GM23338 (cell line): ENCODE measurements at regions not wholly inside any gene's neighbourhood (a gene's known extent, or its start where the extent isn't known, plus 50 kb on each side); places are given as distances from the start of the nearest gene placed in this dataset.
"Not testable (repeated sequence)": the region's sequence is repeated elsewhere in the genome, so short reads cannot be mapped to it uniquely, and the experiment has no call there.

Experiments used
- CREB1 ChIP-seq: fragments of 250-450 bp; sonication (Bioruptor Pico); IDR thresholded peaks from 2 replicates; pipeline ENCODE4 v1.5.0; 2020; ENCODE audit warnings: low read depth, mild to moderate bottlenecking, moderate library complexity
- EZH2 ChIP-seq: fragments of 200-600 bp; sonication (generic); IDR thresholded peaks from one replicate; pipeline ENCODE4 v1.8.0; 2017; ENCODE audit warnings: antibody characterized with exemption, mild to moderate bottlenecking, low read depth; ENCODE audit not compliant: unreplicated experiment
- EZH2phosphoT487 ChIP-seq: fragments of 200-600 bp; sonication (generic); IDR thresholded peaks from one replicate; pipeline ENCODE4 v1.8.1; 2018; ENCODE audit warnings: antibody characterized with exemption; ENCODE audit not compliant: unreplicated experiment
- NANOG ChIP-seq: IDR thresholded peaks from 2 replicates; pipeline ENCODE4 v1.6.1; 2016; ENCODE audit warnings: antibody characterized with exemption, borderline replicate concordance
- POLR2AphosphoS5 ChIP-seq: IDR thresholded peaks from 2 replicates; pipeline ENCODE4 v1.6.1; 2016; ENCODE audit warnings: antibody characterized with exemption, low read depth
- REST ChIP-seq: IDR thresholded peaks from one replicate; pipeline ENCODE4 v1.6.1; 2018; ENCODE audit warnings: antibody characterized with exemption; ENCODE audit not compliant: unreplicated experiment
- STAT1 ChIP-seq: IDR thresholded peaks from one replicate; pipeline ENCODE4 v1.6.1; 2016; ENCODE audit warnings: antibody characterized with exemption; ENCODE audit not compliant: unreplicated experiment
- ZNF462 ChIP-seq: fragments of 250-450 bp; sonication (Bioruptor Pico); IDR thresholded peaks from 2 replicates; pipeline ENCODE4 v1.5.0; 2020; ENCODE audit warnings: mild to moderate bottlenecking, moderate library complexity
- TF ChIP-seq, protein P1 (sequence below), 2 experiments: fragments of 200-600 bp in 1 of 2; sonication (generic) in 1 of 2; conservative IDR thresholded peaks; 2 replicates each; pipeline versions ENCODE4 v1.5.1 to v1.6.1; 2016 to 2017; ENCODE audit warnings: antibody characterized with exemption in 2 of 2, low read depth in 2 of 2, mild to moderate bottlenecking in 2 of 2, moderate library complexity in 1 of 2

GRCh38 chr3:195654746-195655145, 66.0 kb upstream of the MUC20 start:
- TF ChIP-seq CREB1 (CRISPR knock-in tag); POLR2AphosphoS5; STAT1; EZH2; NANOG; REST; EZH2phosphoT487; ZNF462 (CRISPR knock-in tag): not testable (repeated sequence)
- TF ChIP-seq, protein P1, sequence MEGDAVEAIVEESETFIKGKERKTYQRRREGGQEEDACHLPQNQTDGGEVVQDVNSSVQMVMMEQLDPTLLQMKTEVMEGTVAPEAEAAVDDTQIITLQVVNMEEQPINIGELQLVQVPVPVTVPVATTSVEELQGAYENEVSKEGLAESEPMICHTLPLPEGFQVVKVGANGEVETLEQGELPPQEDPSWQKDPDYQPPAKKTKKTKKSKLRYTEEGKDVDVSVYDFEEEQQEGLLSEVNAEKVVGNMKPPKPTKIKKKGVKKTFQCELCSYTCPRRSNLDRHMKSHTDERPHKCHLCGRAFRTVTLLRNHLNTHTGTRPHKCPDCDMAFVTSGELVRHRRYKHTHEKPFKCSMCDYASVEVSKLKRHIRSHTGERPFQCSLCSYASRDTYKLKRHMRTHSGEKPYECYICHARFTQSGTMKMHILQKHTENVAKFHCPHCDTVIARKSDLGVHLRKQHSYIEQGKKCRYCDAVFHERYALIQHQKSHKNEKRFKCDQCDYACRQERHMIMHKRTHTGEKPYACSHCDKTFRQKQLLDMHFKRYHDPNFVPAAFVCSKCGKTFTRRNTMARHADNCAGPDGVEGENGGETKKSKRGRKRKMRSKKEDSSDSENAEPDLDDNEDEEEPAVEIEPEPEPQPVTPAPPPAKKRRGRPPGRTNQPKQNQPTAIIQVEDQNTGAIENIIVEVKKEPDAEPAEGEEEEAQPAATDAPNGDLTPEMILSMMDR (conservative IDR thresholded peaks at IDR 0.05; ENCODE audit: low read depth in 2 of 2) = not testable (repeated sequence)
